HG03280 (cell line): ENCODE measurements at regions not wholly inside any gene's neighbourhood (a gene's known extent, or its start where the extent isn't known, plus 50 kb on each side); places are given as distances from the start of the nearest gene placed in this dataset.
"Not testable (repeated sequence)": the region's sequence is repeated elsewhere in the genome, so short reads cannot be mapped to it uniquely, and the experiment has no call there.

Source experiments
- ATAC-seq: cut with Tn5 transposase; IDR thresholded peaks from one replicate; pipeline ENCODE4 v1.9.1; 2021; ENCODE audit warnings: mild to moderate bottlenecking, moderate library complexity; ENCODE audit not compliant: unreplicated experiment

- no peak for ATAC-seq
These were observed 960.6 kb downstream of the MAT2B start for GRCh38 chr5:164466033-164466432.

DNA sequence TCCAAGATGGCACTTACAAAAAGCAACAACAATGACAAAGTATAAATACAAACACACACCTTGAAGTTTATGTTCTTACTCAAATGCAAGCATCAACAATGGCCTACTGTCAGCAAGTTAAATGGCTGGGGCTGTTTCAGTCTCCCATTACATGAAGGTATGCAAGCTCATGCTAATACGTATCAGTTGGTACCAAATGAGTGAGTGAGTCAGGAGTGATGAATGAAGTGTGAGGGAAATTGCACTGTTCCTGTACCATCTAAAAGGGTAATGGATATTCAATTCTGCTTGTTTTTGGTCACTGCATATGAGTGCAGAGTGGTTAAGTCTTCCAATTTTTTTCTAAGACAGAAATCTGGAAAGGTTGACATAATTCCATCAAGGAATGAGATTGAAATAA, 964.9 kb downstream of the MAT2B start:
- no peak for ATAC-seq

GRCh38 chr5:164472165-164472564, 966.7 kb downstream of the MAT2B start:
- ATAC-seq = no peak

- no peak for ATAC-seq
These were observed 970.0 kb downstream of the MAT2B start for GRCh38 chr5:164475339-164475977.

DNA sequence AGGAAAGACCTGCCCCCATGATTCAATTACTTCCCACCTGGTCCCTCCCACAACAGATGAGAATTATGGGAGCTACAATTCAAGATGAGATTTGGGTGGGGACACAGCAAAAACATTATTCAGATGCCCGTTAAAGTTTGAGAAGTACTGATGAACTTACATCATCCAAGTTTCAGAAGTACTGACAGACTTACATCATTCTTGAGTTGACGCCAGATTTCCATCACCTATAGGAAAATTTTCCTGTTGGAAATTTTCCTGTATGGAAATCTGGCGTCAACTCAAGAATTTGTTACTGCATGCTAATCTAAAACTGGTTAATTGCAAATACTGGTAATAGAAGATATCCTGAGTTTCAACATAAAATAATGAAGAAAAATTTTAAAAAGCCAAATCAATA, 975.9 kb downstream of the MAT2B start:
- no peak for ATAC-seq

DNA sequence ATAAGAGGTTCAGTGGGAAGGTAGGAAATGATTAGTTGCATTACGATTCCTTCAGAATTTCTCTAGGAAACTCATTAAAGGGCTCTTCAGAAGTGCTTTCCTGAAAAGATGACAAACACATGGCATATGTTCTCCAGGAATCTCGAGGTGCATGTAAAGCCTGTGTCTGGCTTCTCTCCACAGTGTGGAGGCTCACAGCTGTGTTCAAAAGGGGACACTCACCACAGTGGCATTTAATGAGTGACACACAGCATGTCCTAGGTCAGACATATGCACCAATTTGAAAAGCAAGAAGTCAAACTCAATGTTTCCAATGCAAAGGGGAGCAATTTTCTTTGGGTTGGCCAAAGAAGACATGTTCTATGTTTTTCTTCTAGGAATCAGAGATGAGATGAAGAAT, 976.9 kb downstream of the MAT2B start:
- ATAC-seq = no peak

GRCh38 chr5:164484948-164485347, 979.5 kb downstream of the MAT2B start:
- ATAC-seq = no peak

GRCh38 chr5:164487939-164488338, 982.5 kb downstream of the MAT2B start:
- ATAC-seq = no peak

- ATAC-seq = no peak
These were observed 992.1 kb downstream of the MAT2B start for GRCh38 chr5:164497311-164498064.

- no peak for ATAC-seq
These were observed 993.0 kb downstream of the MAT2B start for GRCh38 chr5:164498438-164498837.

DNA sequence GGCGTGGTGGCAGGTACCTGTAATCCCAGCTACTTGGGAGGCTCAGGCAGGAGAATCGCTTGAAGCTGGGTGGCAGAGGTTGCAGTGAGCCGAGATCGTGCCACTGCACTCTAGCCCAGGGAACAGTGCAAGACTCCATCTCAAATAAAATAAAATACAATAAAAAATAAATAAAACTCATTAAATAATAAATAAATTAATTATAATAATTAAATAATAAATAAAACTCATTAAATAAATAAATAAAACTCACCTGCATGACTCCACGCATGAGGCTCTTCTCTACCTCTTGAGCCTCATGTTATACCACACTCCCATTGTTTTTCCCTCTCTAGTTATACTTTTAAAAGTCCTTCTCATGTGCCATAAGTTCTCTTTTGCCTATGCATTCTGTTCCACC, 995.4 kb downstream of the MAT2B start:
- no peak for ATAC-seq

DNA sequence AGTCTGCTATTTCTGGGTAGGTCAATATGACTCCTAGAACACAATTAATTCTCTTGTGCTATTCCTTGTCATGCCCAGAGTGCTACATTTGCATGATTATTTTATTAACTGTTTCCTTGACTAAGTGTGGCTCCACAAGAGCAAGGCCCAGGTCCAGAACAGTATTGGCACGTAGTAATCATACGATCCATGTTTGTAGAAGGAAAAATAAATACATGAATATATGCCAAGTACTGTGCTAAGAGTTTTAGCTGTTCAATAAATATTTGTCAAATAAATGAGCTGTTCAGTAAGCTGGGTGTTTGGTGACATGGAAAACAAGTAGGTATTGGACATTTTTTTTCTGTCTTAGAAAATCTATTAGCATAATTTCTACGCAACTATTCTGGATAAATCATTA, 995.9 kb downstream of the MAT2B start:
- ATAC-seq = no peak

DNA sequence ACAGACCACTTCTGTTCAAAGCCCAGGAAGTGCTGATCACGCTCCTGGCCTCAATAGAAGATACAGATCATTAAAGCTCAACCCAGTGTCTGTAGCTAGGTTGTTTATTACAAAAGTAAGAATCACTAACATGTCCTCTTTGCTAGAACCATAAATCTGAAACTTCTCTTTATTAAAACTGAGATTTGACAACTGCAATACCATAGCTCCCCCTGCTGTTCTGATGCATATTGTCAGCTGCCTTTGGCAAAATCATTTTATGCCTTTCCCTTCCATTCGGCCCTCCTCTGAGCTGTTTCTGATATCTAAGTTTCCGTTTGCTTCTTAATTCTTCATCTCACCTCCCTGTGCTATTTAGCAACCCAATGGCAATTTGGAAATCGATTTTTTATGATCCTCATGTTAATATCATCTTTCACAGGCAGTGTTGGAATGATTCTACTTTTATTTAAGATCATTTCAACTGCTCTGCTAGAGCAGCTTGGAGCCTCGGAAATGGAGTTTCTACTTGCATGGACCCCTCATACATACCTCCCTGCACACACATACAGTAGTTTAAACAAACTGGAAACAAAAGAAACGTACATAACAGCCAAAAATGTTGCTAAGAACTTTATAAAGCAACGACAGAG, 998.8 kb downstream of the MAT2B start:
- ATAC-seq = peak; percentile 53

DNA sequence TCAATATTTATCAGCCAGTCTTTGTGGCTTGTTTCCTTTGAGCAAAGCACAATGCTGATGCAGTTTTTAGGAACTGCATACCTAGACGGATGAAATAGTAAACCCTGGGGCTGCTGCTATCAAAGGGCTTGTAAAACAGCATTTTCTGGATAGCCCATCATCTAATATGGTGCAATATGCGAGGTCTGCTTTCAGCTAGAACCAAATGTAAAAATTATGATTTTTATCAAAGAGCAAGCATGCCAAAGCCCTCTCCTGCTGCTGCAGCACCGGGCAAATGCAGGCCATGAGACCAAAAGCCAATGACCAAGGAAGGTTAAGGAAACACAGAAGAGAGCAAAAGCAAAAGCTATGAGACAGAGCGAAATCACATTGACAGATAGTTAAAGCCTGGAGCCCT, 1000.4 kb downstream of the MAT2B start:
- ATAC-seq = no peak

DNA sequence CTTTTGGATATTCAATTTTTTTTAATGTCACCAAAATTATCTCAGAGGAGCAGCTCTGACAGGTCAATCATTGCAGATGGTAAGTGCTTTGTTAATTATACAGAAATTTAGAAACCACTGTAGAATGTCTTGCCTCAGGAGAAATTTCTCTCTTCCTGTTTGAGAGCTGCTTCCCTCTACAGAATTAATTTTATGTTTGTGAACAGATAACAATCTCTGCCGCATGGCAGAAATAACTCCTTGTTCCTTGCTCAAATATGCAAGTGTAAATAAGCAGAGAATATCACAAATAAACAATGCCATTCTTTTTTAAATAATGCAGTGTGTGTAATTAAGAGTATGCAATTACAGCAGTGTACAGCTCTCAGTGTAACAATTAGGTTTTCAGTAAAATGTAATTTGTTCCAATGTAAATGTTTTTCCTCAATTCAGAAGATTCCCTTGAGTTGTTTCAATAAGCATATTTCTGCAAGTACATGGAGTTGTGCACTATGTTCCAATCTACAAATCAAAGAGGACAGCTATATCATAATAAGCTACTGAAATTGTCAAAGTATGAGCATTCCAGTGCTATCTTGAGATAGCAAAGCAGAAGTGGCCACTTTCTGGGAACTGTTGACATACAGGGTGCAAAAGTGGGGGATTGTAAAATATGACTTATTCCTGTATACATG, 1012.8 kb downstream of the MAT2B start:
- ATAC-seq = no peak

DNA sequence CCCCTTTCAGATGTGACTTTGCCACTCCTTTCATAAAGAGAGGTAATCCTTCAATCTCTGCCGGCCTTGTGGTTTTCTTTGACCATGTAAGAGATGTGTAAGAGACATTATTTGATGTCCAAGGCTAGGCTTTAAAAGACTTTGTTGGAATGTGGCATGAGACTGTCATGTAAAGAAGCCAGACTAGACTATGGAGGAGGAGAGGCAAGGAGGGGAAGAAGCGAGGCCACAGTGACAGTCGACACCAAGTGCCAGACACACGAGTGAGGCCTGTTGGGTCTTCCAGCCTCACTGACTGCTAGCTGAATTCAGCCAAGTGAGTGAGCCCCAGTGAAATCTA, 1013.3 kb downstream of the MAT2B start:
- ATAC-seq = no peak

DNA sequence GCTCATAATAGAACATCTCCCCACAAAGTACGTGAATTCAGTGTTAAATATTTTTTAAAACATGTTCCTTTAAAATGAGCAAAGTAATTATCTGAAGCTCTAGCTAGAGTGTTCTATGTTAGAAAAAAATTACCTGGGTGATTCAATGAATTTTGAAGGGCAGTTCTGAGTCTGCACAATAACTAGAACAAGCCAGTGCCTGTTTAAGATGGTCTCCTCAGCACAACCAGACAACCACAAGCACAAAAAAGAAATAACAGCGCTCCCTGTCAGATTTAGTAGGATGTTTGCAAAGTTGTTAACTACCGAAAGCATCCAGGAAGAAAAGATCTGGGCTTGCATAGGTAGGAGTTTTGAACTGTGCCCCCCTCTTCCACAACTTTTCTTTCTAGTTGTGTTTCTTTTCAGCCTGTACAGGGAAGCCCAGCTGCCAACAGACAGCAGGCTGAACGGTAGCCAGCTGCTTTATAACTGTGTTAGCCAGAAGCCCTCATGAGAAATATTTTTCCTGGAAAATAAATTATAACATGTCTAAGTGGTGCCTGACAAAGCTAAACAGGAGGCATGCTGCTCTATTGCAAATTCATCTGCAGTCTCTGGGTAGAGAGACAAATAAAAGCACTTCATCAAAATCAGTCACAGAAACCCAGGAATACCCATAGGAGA, 1026.9 kb downstream of the MAT2B start:
- ATAC-seq = no peak

DNA sequence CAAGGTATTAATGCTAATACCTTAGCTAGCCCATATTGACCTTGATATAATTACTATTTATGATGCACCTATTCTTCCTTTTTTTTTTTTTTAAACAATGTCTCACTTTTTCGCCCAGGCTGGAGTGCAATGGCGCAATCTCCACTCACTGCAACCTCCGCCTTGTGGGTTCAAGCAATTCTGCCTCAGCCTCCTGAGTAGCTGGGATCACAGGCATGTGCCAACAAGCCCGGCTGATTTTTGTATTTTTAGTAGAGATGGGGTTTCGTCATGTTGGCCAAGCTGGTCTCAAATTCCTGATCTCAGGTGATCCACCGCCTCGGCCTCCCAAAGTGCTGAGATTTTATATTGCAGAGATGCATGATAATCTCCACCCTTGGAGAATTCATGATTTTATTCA, 1028.0 kb downstream of the MAT2B start:
- not testable (repeated sequence) for ATAC-seq

GRCh38 chr5:164540174-164540573, 1034.8 kb downstream of the MAT2B start:
- no peak for ATAC-seq

GRCh38 chr5:164545507-164545906, 1040.1 kb downstream of the MAT2B start:
- ATAC-seq = no peak

DNA sequence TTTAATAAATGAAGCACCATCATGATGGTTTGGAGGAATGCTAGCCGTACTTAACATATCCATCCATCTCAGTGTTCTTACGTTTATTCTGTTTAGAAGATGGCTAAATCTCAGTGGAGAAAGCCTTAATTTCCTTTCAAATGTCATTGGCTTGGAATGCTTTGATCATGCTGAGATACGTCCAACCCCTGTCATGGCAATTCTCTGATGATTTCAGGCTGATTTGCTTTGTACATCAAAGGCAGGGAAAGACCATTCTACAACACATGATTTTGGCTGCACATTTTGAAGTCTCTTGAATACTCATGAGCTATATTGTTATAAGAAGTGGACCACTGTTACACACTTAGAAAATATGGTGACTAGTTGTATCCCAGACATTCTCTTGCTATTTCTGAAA, 1048.4 kb downstream of the MAT2B start:
- no peak for ATAC-seq
